IMR-90 (cell line): ENCODE measurements at regions not wholly inside any gene's neighbourhood (a gene's known extent, or its start where the extent isn't known, plus 50 kb on each side); places are given as distances from the start of the nearest gene placed in this dataset.
A peak's percentile ranks its signal among the peaks of the same experiment; 100 is the strongest.

Experiments used
- ATAC-seq: fragments of 200-7000 bp; cut with Tn5 transposase; 2 replicates; pipeline ENCODE4 v1.9.1; 2020; ENCODE audit warnings: low read depth, mild to moderate bottlenecking, moderate library complexity
- BruUV-seq: library from RNA; stranded (reverse); fragments of 400-500 nt; replicated peaks from 2 replicates; lab custom pipeline; 2021; lab: Mats Ljungman, UMichigan
- CTCF ChIA-PET: fragments of 300-600 bp; formaldehyde crosslinking; extraction: SDS; loops from one replicate; lab custom pipeline; 2021; ENCODE audit warnings: antibody characterized with exemption; lab: Yijun Ruan, JAX
- POLR2A ChIA-PET: fragments of 300-600 bp; sonication (Branson Sonifier 250); formaldehyde crosslinking; loops from one replicate; lab custom pipeline; 2022; ENCODE audit warnings: antibody characterized with exemption; ENCODE audit not compliant: unreplicated experiment; lab: Charles Lee
- DNase-seq: peaks from one replicate; pipeline ENCODE4 v3.0.0; 2013
- H2AFZ ChIP-seq: replicated peaks from 2 replicates; pipeline ENCODE3; 2013; ENCODE audit warnings: low read length, mild to moderate bottlenecking; ENCODE audit not compliant: poor library complexity
- H2AK5ac ChIP-seq: 2 replicates; pipeline ENCODE4 v1.6.1; 2013; ENCODE audit warnings: low read depth, low read length, inconsistent platforms
- H2AK9ac ChIP-seq: replicated peaks from 2 replicates; pipeline ENCODE3; 2013; ENCODE audit warnings: mild to moderate bottlenecking, low read depth, low read length, moderate library complexity; ENCODE audit not compliant: poor library complexity
- H2BK120ac ChIP-seq: 2 replicates; pipeline ENCODE4 v1.6.1; 2013; ENCODE audit warnings: low read depth, low read length, inconsistent platforms
- H2BK15ac ChIP-seq: 3 replicates; pipeline ENCODE4 v1.6.1; 2013; ENCODE audit warnings: low read depth, low read length, inconsistent platforms
- H2BK20ac ChIP-seq: 2 replicates; pipeline ENCODE4 v1.6.1; 2013; ENCODE audit warnings: low read depth, mild to moderate bottlenecking, inconsistent platforms, low read length, moderate library complexity
- H2BK5ac ChIP-seq: 2 replicates; pipeline ENCODE4 v1.6.1; 2013; ENCODE audit warnings: mild to moderate bottlenecking, low read depth, low read length, inconsistent platforms; ENCODE audit not compliant: poor library complexity, severe bottlenecking
- H3K14ac ChIP-seq: replicated peaks from 2 replicates; pipeline ENCODE4 v1.6.1; 2013; ENCODE audit warnings: low read depth, low read length, inconsistent platforms
- H3K18ac ChIP-seq: 2 replicates; pipeline ENCODE4 v1.6.1; 2013; ENCODE audit warnings: low read depth, low read length, control low read depth
- H3K23ac ChIP-seq: 2 replicates; pipeline ENCODE4 v1.6.1; 2013; ENCODE audit warnings: low read depth, low read length, inconsistent platforms
- H3K27ac ChIP-seq: 2 replicates; pipeline ENCODE4 v1.5.1; 2013; ENCODE audit warnings: mild to moderate bottlenecking, control low read depth, low read length; ENCODE audit not compliant: insufficient read depth
- H3K27me3 ChIP-seq: 2 replicates; pipeline ENCODE4 v1.6.1; 2013; ENCODE audit warnings: low read length; ENCODE audit not compliant: control insufficient read depth, insufficient read depth
- H3K36me3 ChIP-seq: 2 replicates; pipeline ENCODE4 v1.6.1; 2013; ENCODE audit warnings: low read length, mixed read lengths; ENCODE audit not compliant: control insufficient read depth, insufficient read depth
- H3K4ac ChIP-seq: 2 replicates; pipeline ENCODE4 v1.6.1; 2013; ENCODE audit warnings: low read depth, low read length, inconsistent platforms
- H3K4me1 ChIP-seq: 2 replicates; pipeline ENCODE4 v1.6.1; 2013; ENCODE audit warnings: low read length, mixed read lengths; ENCODE audit not compliant: control insufficient read depth, insufficient read depth
- H3K4me2 ChIP-seq: 2 replicates; pipeline ENCODE4 v1.6.1; 2013; ENCODE audit warnings: low read depth, mild to moderate bottlenecking, control low read depth, low read length, moderate library complexity
- H3K4me3 ChIP-seq: 2 replicates; pipeline ENCODE4 v1.5.1; 2013; ENCODE audit warnings: low read depth, mild to moderate bottlenecking, control low read depth, low read length, moderate library complexity; ENCODE audit not compliant: insufficient read depth
- H3K56ac ChIP-seq: 2 replicates; pipeline ENCODE4 v1.6.1; 2013; ENCODE audit warnings: low read length, inconsistent platforms; ENCODE audit not compliant: insufficient read depth; ENCODE audit errors: extremely low read depth
- H3K79me1 ChIP-seq, 2 experiments: 2 replicates each; pipeline ENCODE4 v1.6.1; 2013; ENCODE audit warnings: low read length in 2 of 2, inconsistent platforms in 1 of 2, low read depth in 1 of 2
- H3K9ac ChIP-seq: 2 replicates; pipeline ENCODE4 v1.6.1; 2013; ENCODE audit warnings: low read depth, low read length, control low read depth
- H3K9me1 ChIP-seq: 2 replicates; pipeline ENCODE4 v1.6.1; 2013; ENCODE audit warnings: low read length, inconsistent platforms; ENCODE audit not compliant: insufficient read depth
- H3K9me3 ChIP-seq: 2 replicates; pipeline ENCODE4 v1.6.1; 2013; ENCODE audit warnings: low read length; ENCODE audit not compliant: control insufficient read depth, insufficient read depth
- H4K20me1 ChIP-seq: 2 replicates; pipeline ENCODE4 v1.6.1; 2013; ENCODE audit warnings: low read length, inconsistent platforms; ENCODE audit not compliant: insufficient read depth
- H4K5ac ChIP-seq: 2 replicates; pipeline ENCODE4 v1.6.1; 2013; ENCODE audit warnings: mild to moderate bottlenecking, low read depth, low read length, control low read depth
- H4K8ac ChIP-seq, 2 experiments: 2 replicates each; pipeline ENCODE4 v1.6.1; 2013; ENCODE audit warnings: low read depth in 2 of 2, low read length in 2 of 2, control low read depth in 1 of 2, inconsistent platforms in 1 of 2
- H4K91ac ChIP-seq: 2 replicates; pipeline ENCODE4 v1.6.1; 2013; ENCODE audit warnings: low read depth, low read length, inconsistent platforms; ENCODE audit not compliant: insufficient read depth
- MXI1 ChIP-seq: IDR thresholded peaks from 2 replicates; pipeline ENCODE4 v1.6.1; 2012; ENCODE audit warnings: low read depth, mild to moderate bottlenecking, low read length, moderate library complexity, borderline replicate concordance
- NFE2L2 ChIP-seq: fragments of 150-350 bp; IDR thresholded peaks from 2 replicates; pipeline ENCODE4 v1.6.1; 2016; ENCODE audit warnings: low read depth, mild to moderate bottlenecking, low read length
- WGBS, 2 experiments: methylation state at CpG; one replicate each; pipeline versions ENCODE4 v1.1.5 to v1.1.7; 2013; ENCODE audit warnings: missing lambda C conversion rate in 2 of 2; ENCODE audit not compliant: insufficient read length in 1 of 2; ENCODE audit errors: extremely low coverage in 2 of 2; 5-methylcytosine and 5-hydroxymethylcytosine counted together
- dilution Hi-C: fragments of 300-500 bp; cut with HindIII; formaldehyde crosslinking; loops from one replicate; pipeline ENCODE4 v1.14.3; 2018; ENCODE audit warnings: low sequenced_read_pairs; ENCODE audit not compliant: unreplicated experiment
- in situ Hi-C: fragments of 300-500 bp; cut with MboI; formaldehyde crosslinking; loops from 3 replicates; pipeline ENCODE4 v1.14.3; 2019; ENCODE audit warnings: low sequenced_read_pairs, inconsistent platforms, mixed read lengths
- intact Hi-C: fragments of 100-400 bp; cut with micrococcal nuclease; formaldehyde crosslinking; loops from 2 replicates; pipeline ENCODE4 v1.10.0; 2022

- no peak overlapping the region for H3K14ac ChIP-seq
- H3K9ac ChIP-seq, result no peak overlapping the region
- TF ChIP-seq NFE2L2 (no peak), MXI1 (no peak)
- H3K4me3 ChIP-seq, result no peak overlapping the region
- H4K91ac ChIP-seq, result no peak overlapping the region
- no peak overlapping the region for H4K5ac ChIP-seq
- no peak overlapping the region for H3K18ac ChIP-seq
- dilution Hi-C loops (no loop called here), intact Hi-C loops (no loop called here), in situ Hi-C loops (no loop called here)
- no peak overlapping the region for H3K27ac ChIP-seq
- no peaks in the 10 kb centered on the region for H3K36me3 ChIP-seq
- no peak overlapping the region for H4K8ac ChIP-seq
- H3K4ac ChIP-seq, result no peak overlapping the region
- peak overlapping the region; percentile 51 for H2AFZ ChIP-seq
- ATAC-seq (no peak), DNase-seq (no peak)
- no peak overlapping the region for H3K56ac ChIP-seq
- no peak overlapping the region for H2BK15ac ChIP-seq
- H3K9me1 ChIP-seq, result no peaks in the 10 kb centered on the region
- ChIA-PET POLR2A (no interaction called here), CTCF (interaction anchor here (0.6 kb wide), 1 partner anchor 349 kb away, joined by 3 read pairs; no protein-coding TSS in a partner anchor)
- H2BK120ac ChIP-seq, result no peak overlapping the region
- no peak overlapping the region for H2AK5ac ChIP-seq
- no peaks in the 10 kb centered on the region for H3K9me3 ChIP-seq
- no peak overlapping the region for H3K4me2 ChIP-seq
- WGBS, 2 experiments, result 100% methylated on average over 8 of the region's 14 CpGs; no CpG with 5 or more reads in 1 of the 2 experiments
- no peak overlapping the region for H2BK5ac ChIP-seq
- no peak overlapping the region for H3K23ac ChIP-seq
- no peaks in the 10 kb centered on the region for H3K79me1 ChIP-seq
- H2AK9ac ChIP-seq, result no peak overlapping the region
- no peaks in the 10 kb centered on the region for H4K20me1 ChIP-seq
- no peak overlapping the region for H2BK20ac ChIP-seq
- H3K4me1 ChIP-seq, result no peaks in the 10 kb centered on the region
- H3K27me3 ChIP-seq, result no peaks in the 10 kb centered on the region
- no TSS peak for BruUV-seq
Observed at GRCh38 chr7:84446991-84447480, 252.4 kb upstream of the SEMA3A start.
